Kidney (tissue), 13 donors: ENCODE measurements at regions not wholly inside any gene's neighbourhood (a gene's known extent, or its start where the extent isn't known, plus 50 kb on each side); places are given as distances from the start of the nearest gene placed in this dataset.

ENCODE experiments used
- DNase-seq, 5 donors: peaks; one replicate each; pipeline ENCODE4 v3.0.0-alpha.2; 2013 to 2020
- FAIRE-seq: peaks from 2 replicates; lab custom pipeline; 2012; peaks lifted over from hg19 to GRCh38; lab: Jason Lieb, UNC
- H3K27ac ChIP-seq, 2 donors: one replicate each; pipeline ENCODE4 v1.7.0; 2013; ENCODE audit warnings: low read depth in 2 of 2, low read length in 2 of 2, inconsistent platforms in 1 of 2
- H3K27me3 ChIP-seq: one replicate; pipeline ENCODE4 v1.7.1; 2013; ENCODE audit warnings: low read length, inconsistent platforms; ENCODE audit not compliant: control insufficient read depth, insufficient read depth
- H3K36me3 ChIP-seq, 3 donors: one replicate each; pipeline versions ENCODE4 v1.7.0 to v1.7.1; 2013; ENCODE audit warnings: low read length in 3 of 3, control low read depth in 1 of 3, inconsistent platforms in 1 of 3; ENCODE audit not compliant: insufficient read depth in 3 of 3, control insufficient read depth in 2 of 3
- H3K4me1 ChIP-seq, 3 donors: one replicate each; pipeline versions ENCODE4 v1.7.0 to v1.7.1; 2013; ENCODE audit warnings: low read length in 3 of 3, inconsistent platforms in 1 of 3, low read depth in 1 of 3; ENCODE audit not compliant: control insufficient read depth in 2 of 3, insufficient read depth in 2 of 3
- H3K4me3 ChIP-seq, 3 donors: one replicate each; pipeline versions ENCODE4 v1.7.0 to v1.8.1; 2013; ENCODE audit warnings: low read length in 3 of 3, control low read depth in 1 of 3, inconsistent platforms in 1 of 3
- H3K9ac ChIP-seq, 3 donors: one replicate each; pipeline versions ENCODE4 v1.7.0 to v1.7.1; 2013; ENCODE audit warnings: low read length in 3 of 3, control low read depth in 1 of 3, inconsistent platforms in 1 of 3
- H3K9me3 ChIP-seq, 3 donors: one replicate each; pipeline versions ENCODE4 v1.7.0 to v1.7.1; 2013; ENCODE audit warnings: low read length in 3 of 3, control low read depth in 1 of 3, inconsistent platforms in 1 of 3; ENCODE audit not compliant: control insufficient read depth in 2 of 3, insufficient read depth in 1 of 3
- CTCF ChIP-seq: IDR thresholded peaks from 3 replicates; pipeline ENCODE4 v1.5.1; 2012; ENCODE audit warnings: mild to moderate bottlenecking, moderate library complexity, borderline replicate concordance; ENCODE audit not compliant: insufficient read depth; ENCODE audit errors: extremely low read depth
- intact Hi-C: fragments of 100-400 bp; cut with DNase I; formaldehyde crosslinking; loops from one replicate; pipeline ENCODE4 v1.11.1; 2022
- donor health status: control.
- donor health status: control.
- donor health status: control.
- donor health status: control.
- donor health status: control.
- donor health status: DM: yes; HTN: yes; CAD: no.
- donor health status: Normal renal cell carcinoma (clear cell type).

- DNase-seq (no peak), FAIRE-seq (no peak)
- H3K36me3 ChIP-seq: no peaks in the 10 kb centered on the region
- no peak overlapping the region for H3K9ac ChIP-seq
- H3K27ac ChIP-seq: no peak overlapping the region
- no peak for TF ChIP-seq CTCF
- H3K4me3 ChIP-seq: no peak overlapping the region
- H3K27me3 ChIP-seq: no peaks in the 10 kb centered on the region
- H3K4me1 ChIP-seq: no peaks in the 10 kb centered on the region
- intact Hi-C loops: no loop called here
- peaks cover 0 to 3% (median 0%) of the 10 kb centered on the region in 3 donors for H3K9me3 ChIP-seq
Observed at GRCh38 chr4:12324965-12325364, 896.3 kb upstream of the HS3ST1 start.

GRCh38 chr4:12319765-12320164 is 891.1 kb upstream of the HS3ST1 start:
- intact Hi-C loops: no loop called here

GRCh38 chr4:12304905-12305304 is 876.2 kb upstream of the HS3ST1 start:
- no peak for FAIRE-seq
- peak in 1 of 5 donors; percentile 3 for DNase-seq
- Histone ChIP-seq H3K9me3 (no peaks in the 10 kb centered on the region), H3K9ac (no peak overlapping the region), H3K4me1 (no peaks in the 10 kb centered on the region), H3K4me3 (no peak overlapping the region), H3K27ac (no peak overlapping the region), H3K36me3 (no peaks in the 10 kb centered on the region), H3K27me3 (no peaks in the 10 kb centered on the region)
- TF ChIP-seq CTCF: no peak
- intact Hi-C loops: no loop called here

More at GRCh38 chr4:12319765-12320164, 891.1 kb upstream of the HS3ST1 start:
- no peak overlapping the region for H3K4me3 ChIP-seq
- no peak overlapping the region for H3K9ac ChIP-seq
- FAIRE-seq (no peak), DNase-seq (no peak)
- no peaks in the 10 kb centered on the region for H3K27me3 ChIP-seq
- no peaks in the 10 kb centered on the region for H3K4me1 ChIP-seq
- no peaks in the 10 kb centered on the region for H3K36me3 ChIP-seq
- H3K27ac ChIP-seq: no peak overlapping the region
- TF ChIP-seq CTCF: no peak
- peaks cover 0 to 3% (median 0%) of the 10 kb centered on the region in 3 donors for H3K9me3 ChIP-seq

GRCh38 chr4:12296366-12296765 is 867.7 kb upstream of the HS3ST1 start:
- Histone ChIP-seq H3K27ac (no peak overlapping the region), H3K27me3 (no peaks in the 10 kb centered on the region), H3K4me1 (no peaks in the 10 kb centered on the region), H3K9me3 (no peaks in the 10 kb centered on the region), H3K4me3 (no peak overlapping the region), H3K9ac (no peak overlapping the region), H3K36me3 (no peaks in the 10 kb centered on the region)
- TF ChIP-seq CTCF: no peak
- FAIRE-seq: no peak
- DNase-seq: no peak
- intact Hi-C loops: no loop called here
